ENCODE measurements at regions not wholly inside any gene's neighbourhood (a gene's known extent, or its start where the extent isn't known, plus 50 kb on each side); places are given as distances from the start of the nearest gene placed in this dataset.

GRCh38 chr6:167219967-167220512 is 62.3 kb upstream of the GPR31 start:
- no peak for TF ChIP-seq POLR2A (IDR thresholded peaks at IDR 0.05)
- TF ChIP-seq CTCF (IDR thresholded peaks at IDR 0.05): no peak

All from testis (tissue), 2 donors.